HCT116 (cell line): ENCODE measurements at regions not wholly inside any gene's neighbourhood (a gene's known extent, or its start where the extent isn't known, plus 50 kb on each side); places are given as distances from the start of the nearest gene placed in this dataset.

Experiments used
- ATAC-seq: fragments of 200-7000 bp; cut with Tn5 transposase; 2 replicates; pipeline ENCODE4 v1.9.1; 2020; ENCODE audit warnings: mild to moderate bottlenecking, moderate library complexity
- BruUV-seq: library from RNA; stranded (reverse); fragments of 400-500 nt; replicated peaks from 2 replicates; lab custom pipeline; 2021; lab: Mats Ljungman, UMichigan
- CTCF ChIA-PET: fragments of 300-600 bp; sonication (Branson Sonifier 250); formaldehyde crosslinking; loops from one replicate; lab custom pipeline; 2021; ENCODE audit warnings: antibody characterized with exemption; lab: Charles Lee
- POLR2A ChIA-PET: fragments of 300-600, 350-600 bp; sonication (Branson Sonifier 250); formaldehyde crosslinking; loops from one replicate; lab custom pipeline; 2021; ENCODE audit warnings: antibody characterized with exemption; lab: Charles Lee
- RAD21 ChIA-PET, 2 experiments: fragments of 300-600 bp; sonication (Branson Sonifier 250); formaldehyde crosslinking; loops; one replicate each; lab custom pipeline; 2023; ENCODE audit warnings: low total read pairs in 2 of 2; ENCODE audit not compliant: uncharacterized antibody in 2 of 2, unreplicated experiment in 2 of 2, low non-redundant PET in 1 of 2; lab: Charles Lee
- DNase-seq: peaks from one replicate; pipeline ENCODE4 v3.0.0-alpha.2; 2010; ENCODE audit warnings: low read depth, low spot score
- H2AFZ ChIP-seq: fragments of 200-600 bp; shearing (Covaris generic), sonication (generic); 2 replicates; pipeline ENCODE4 v1.6.1; 2017; ENCODE audit warnings: low read depth, mixed run types, mixed read lengths, antibody characterized with exemption, low read length; ENCODE audit not compliant: poor library complexity, severe bottlenecking
- H3K27ac ChIP-seq: 2 replicates; pipeline ENCODE4 v1.5.1; 2012; ENCODE audit warnings: low read depth, low read length
- H3K27me3 ChIP-seq: fragments of 200-600 bp; sonication (generic); 2 replicates; pipeline ENCODE4 v1.6.1; 2016; ENCODE audit warnings: mixed run types, low read length, mixed read lengths; ENCODE audit not compliant: insufficient read depth
- H3K36me3 ChIP-seq, 2 experiments: fragments of 200-500 bp in 1 of 2; fragments of 200-600 bp in 1 of 2; sonication (Bioruptor generic) in 1 of 2; sonication (generic) in 1 of 2; 2 replicates each; pipeline versions ENCODE4 v1.5.1 to v1.6.1; 2014 to 2016; ENCODE audit warnings: low read length in 2 of 2, inconsistent platforms in 1 of 2, mixed read lengths in 1 of 2, mixed run types in 1 of 2; ENCODE audit not compliant: insufficient read depth in 2 of 2, control insufficient read depth in 1 of 2
- H3K4me1 ChIP-seq, 2 experiments: fragments of 200-600 bp in 1 of 2; sonication (generic) in 1 of 2; 2 replicates each; pipeline versions ENCODE4 v1.5.1 to v1.6.1; 2012 to 2017; ENCODE audit warnings: low read length in 2 of 2, inconsistent platforms in 1 of 2, mild to moderate bottlenecking in 1 of 2, mixed read lengths in 1 of 2, mixed run types in 1 of 2, moderate library complexity in 1 of 2; ENCODE audit not compliant: insufficient read depth in 2 of 2, control insufficient read depth in 1 of 2
- H3K4me2 ChIP-seq: fragments of 200-600 bp; sonication (generic); 2 replicates; pipeline ENCODE4 v1.6.1; 2017; ENCODE audit warnings: mixed run types, low read length, mixed read lengths
- H3K4me3 ChIP-seq, 2 experiments: fragments of 200-600 bp in 1 of 2; sonication (generic) in 1 of 2; replicated peaks in 1 of 2; 2 replicates each; pipeline ENCODE4 v1.5.1; 2011 to 2016; ENCODE audit warnings: low read length in 2 of 2, control low read depth in 1 of 2, low read depth in 1 of 2, mild to moderate bottlenecking in 1 of 2, mixed read lengths in 1 of 2, mixed run types in 1 of 2
- H3K79me2 ChIP-seq: fragments of 200-600 bp; sonication (generic); 2 replicates; pipeline ENCODE4 v1.6.1; 2017; ENCODE audit warnings: mild to moderate bottlenecking, mixed run types, low read length, moderate library complexity, mixed read lengths; ENCODE audit not compliant: insufficient read depth
- H3K9ac ChIP-seq: fragments of 200-600 bp; sonication (generic); 2 replicates; pipeline ENCODE4 v1.6.1; 2016; ENCODE audit warnings: low read length, mixed read lengths
- H3K9me2 ChIP-seq: fragments of 200-600 bp; sonication (generic), shearing (Covaris generic); 2 replicates; pipeline ENCODE4 v1.6.1; 2017; ENCODE audit warnings: mixed run types, mild to moderate bottlenecking, moderate library complexity; ENCODE audit not compliant: insufficient read depth
- H3K9me3 ChIP-seq, 2 experiments: fragments of 200-500 bp in 1 of 2; fragments of 200-600 bp in 1 of 2; sonication (Bioruptor generic) in 1 of 2; sonication (generic) in 1 of 2; 2 replicates each; pipeline ENCODE4 v1.6.1; 2014 to 2017; ENCODE audit warnings: low read length in 2 of 2, mixed read lengths in 2 of 2, inconsistent platforms in 1 of 2, low read depth in 1 of 2, mild to moderate bottlenecking in 1 of 2, mixed run types in 1 of 2, moderate library complexity in 1 of 2; ENCODE audit not compliant: control insufficient read depth in 1 of 2, insufficient read depth in 1 of 2
- H4K20me1 ChIP-seq: fragments of 200-600 bp; sonication (generic), shearing (Covaris generic); 2 replicates; pipeline ENCODE4 v1.6.1; 2017; ENCODE audit warnings: mixed run types, mild to moderate bottlenecking, moderate library complexity; ENCODE audit not compliant: insufficient read depth
- CBX3 ChIP-seq: IDR thresholded peaks from 2 replicates; pipeline ENCODE4 v1.6.1; 2012; ENCODE audit warnings: low read depth
- EGR1 ChIP-seq: IDR thresholded peaks from 2 replicates; pipeline ENCODE4 v1.6.1; 2012; ENCODE audit warnings: low read depth
- EZH2phosphoT487 ChIP-seq: fragments of 200-600 bp; IDR thresholded peaks from 2 replicates; pipeline ENCODE4 v1.6.1; 2018; ENCODE audit warnings: antibody characterized with exemption, borderline replicate concordance
- JUND ChIP-seq: IDR thresholded peaks from 2 replicates; pipeline ENCODE4 v1.6.1; 2012
- SIN3A ChIP-seq: IDR thresholded peaks from 2 replicates; pipeline ENCODE4 v1.6.1; 2012; ENCODE audit warnings: low read depth
- SP1 ChIP-seq: IDR thresholded peaks from 2 replicates; pipeline ENCODE4 v1.6.1; 2012; ENCODE audit warnings: low read depth
- YY1 ChIP-seq: IDR thresholded peaks from 2 replicates; pipeline ENCODE4 v1.6.1; 2011; ENCODE audit warnings: low read length, low read depth, moderate library complexity, mild to moderate bottlenecking; ENCODE audit not compliant: insufficient replicate concordance; ENCODE audit errors: extremely low read depth
- ZFX ChIP-seq: fragments of 450-650 bp; IDR thresholded peaks from 2 replicates; pipeline ENCODE4 v1.6.1; 2017
- ZNF274 ChIP-seq: fragments of 200-500 bp; sonication (Bioruptor generic); IDR thresholded peaks from 2 replicates; pipeline ENCODE4 v1.6.1; 2014; ENCODE audit warnings: mild to moderate bottlenecking, low read depth, low read length, inconsistent platforms
- intact Hi-C: fragments of 100-400 bp; cut with micrococcal nuclease; formaldehyde crosslinking; loops from 2 replicates; pipeline ENCODE4 v1.10.0; 2022
- TF ChIP-seq, protein P1 (sequence below): IDR thresholded peaks from 2 replicates; pipeline ENCODE4 v1.6.1; 2012; ENCODE audit warnings: low read depth
- TF ChIP-seq, protein P2 (sequence below): IDR thresholded peaks from 2 replicates; pipeline ENCODE4 v1.6.1; 2012
- TF ChIP-seq, protein P3 (sequence below): IDR thresholded peaks from 2 replicates; pipeline ENCODE4 v1.6.1; 2011; ENCODE audit warnings: mild to moderate bottlenecking, low read length, moderate library complexity; ENCODE audit not compliant: insufficient replicate concordance; ENCODE audit errors: extremely low read depth

DNA sequence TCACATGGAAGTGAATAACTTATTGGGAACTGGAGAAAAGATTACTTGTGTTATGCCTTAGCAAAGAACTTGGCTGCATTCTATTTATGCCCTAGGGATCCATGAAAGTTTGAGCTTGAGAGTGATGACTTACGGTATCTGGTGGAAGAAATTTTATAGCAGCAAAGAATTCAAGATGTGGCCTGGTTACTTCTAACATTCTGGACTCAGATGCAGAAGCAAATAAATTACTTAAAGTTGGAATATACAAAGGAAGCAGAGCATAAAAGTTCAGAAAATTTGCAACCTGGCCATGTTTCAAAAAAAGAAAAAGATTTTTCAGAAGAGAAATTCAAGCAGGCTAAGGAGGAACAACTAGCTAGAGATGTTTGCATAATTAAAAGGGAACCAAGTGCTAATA is 252.3 kb upstream of the WDFY3 start (continued):
- no peak for TF ChIP-seq SIN3A
- TF ChIP-seq ZNF274, result no peak
- TF ChIP-seq, protein P1, sequence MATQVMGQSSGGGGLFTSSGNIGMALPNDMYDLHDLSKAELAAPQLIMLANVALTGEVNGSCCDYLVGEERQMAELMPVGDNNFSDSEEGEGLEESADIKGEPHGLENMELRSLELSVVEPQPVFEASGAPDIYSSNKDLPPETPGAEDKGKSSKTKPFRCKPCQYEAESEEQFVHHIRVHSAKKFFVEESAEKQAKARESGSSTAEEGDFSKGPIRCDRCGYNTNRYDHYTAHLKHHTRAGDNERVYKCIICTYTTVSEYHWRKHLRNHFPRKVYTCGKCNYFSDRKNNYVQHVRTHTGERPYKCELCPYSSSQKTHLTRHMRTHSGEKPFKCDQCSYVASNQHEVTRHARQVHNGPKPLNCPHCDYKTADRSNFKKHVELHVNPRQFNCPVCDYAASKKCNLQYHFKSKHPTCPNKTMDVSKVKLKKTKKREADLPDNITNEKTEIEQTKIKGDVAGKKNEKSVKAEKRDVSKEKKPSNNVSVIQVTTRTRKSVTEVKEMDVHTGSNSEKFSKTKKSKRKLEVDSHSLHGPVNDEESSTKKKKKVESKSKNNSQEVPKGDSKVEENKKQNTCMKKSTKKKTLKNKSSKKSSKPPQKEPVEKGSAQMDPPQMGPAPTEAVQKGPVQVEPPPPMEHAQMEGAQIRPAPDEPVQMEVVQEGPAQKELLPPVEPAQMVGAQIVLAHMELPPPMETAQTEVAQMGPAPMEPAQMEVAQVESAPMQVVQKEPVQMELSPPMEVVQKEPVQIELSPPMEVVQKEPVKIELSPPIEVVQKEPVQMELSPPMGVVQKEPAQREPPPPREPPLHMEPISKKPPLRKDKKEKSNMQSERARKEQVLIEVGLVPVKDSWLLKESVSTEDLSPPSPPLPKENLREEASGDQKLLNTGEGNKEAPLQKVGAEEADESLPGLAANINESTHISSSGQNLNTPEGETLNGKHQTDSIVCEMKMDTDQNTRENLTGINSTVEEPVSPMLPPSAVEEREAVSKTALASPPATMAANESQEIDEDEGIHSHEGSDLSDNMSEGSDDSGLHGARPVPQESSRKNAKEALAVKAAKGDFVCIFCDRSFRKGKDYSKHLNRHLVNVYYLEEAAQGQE, result no peak
- TF ChIP-seq CBX3, result no peak
- TF ChIP-seq EGR1, result no peak
- TF ChIP-seq SP1, result no peak
- TF ChIP-seq EZH2phosphoT487, result no peak
- no peak for TF ChIP-seq YY1

DNA sequence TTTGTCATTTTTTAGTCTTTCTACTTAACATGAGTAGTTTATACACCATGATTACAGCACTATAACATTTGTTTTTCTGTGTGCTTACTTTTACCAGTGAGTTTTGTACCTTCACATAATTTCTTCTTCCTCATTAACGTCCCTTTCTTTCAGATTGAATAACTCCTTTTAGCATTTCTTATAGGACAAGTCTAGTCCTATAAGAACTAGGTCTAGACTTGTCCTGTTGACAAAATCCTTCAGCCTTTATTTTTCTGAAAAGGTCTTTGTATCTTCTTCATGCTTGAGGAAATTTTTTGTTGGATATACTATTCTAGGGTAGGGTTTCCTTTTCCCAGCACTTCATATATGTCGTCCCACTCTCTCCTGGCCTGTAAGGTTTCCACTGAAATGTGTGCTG is 253.3 kb upstream of the ARHGAP24 start:
- DNase-seq, result no peak
- H3K36me3 ChIP-seq, result no peaks in the 10 kb centered on the region
- no peaks in the 10 kb centered on the region for H3K4me1 ChIP-seq
- TF ChIP-seq SIN3A (no peak), JUND (no peak), CBX3 (no peak), ZFX (no peak)
- TF ChIP-seq, protein P2, sequence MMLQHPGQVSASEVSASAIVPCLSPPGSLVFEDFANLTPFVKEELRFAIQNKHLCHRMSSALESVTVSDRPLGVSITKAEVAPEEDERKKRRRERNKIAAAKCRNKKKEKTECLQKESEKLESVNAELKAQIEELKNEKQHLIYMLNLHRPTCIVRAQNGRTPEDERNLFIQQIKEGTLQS, result no peak
- TF ChIP-seq, protein P1, result no peak
- TF ChIP-seq, protein P3, sequence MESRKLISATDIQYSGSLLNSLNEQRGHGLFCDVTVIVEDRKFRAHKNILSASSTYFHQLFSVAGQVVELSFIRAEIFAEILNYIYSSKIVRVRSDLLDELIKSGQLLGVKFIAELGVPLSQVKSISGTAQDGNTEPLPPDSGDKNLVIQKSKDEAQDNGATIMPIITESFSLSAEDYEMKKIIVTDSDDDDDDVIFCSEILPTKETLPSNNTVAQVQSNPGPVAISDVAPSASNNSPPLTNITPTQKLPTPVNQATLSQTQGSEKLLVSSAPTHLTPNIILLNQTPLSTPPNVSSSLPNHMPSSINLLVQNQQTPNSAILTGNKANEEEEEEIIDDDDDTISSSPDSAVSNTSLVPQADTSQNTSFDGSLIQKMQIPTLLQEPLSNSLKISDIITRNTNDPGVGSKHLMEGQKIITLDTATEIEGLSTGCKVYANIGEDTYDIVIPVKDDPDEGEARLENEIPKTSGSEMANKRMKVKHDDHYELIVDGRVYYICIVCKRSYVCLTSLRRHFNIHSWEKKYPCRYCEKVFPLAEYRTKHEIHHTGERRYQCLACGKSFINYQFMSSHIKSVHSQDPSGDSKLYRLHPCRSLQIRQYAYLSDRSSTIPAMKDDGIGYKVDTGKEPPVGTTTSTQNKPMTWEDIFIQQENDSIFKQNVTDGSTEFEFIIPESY, result no peak
- TF ChIP-seq, all 23 proteins: peak for 0
- CTCF ChIA-PET, result no interaction called here
- POLR2A ChIA-PET, result no interaction called here
- H4K20me1 ChIP-seq, result no peaks in the 10 kb centered on the region
- no peak overlapping the region for H3K4me3 ChIP-seq
- intact Hi-C loops, result no loop called here
- H3K4me2 ChIP-seq, result no peak overlapping the region
- H3K27ac ChIP-seq, result no peak overlapping the region
- no peaks in the 10 kb centered on the region for H3K27me3 ChIP-seq
- H3K9me2 ChIP-seq, result no peaks in the 10 kb centered on the region
- no TSS peak for BruUV-seq
- no peak overlapping the region for H2AFZ ChIP-seq
- peaks cover 0 to 3% of the 10 kb centered on the region in 2 experiments; a peak in 1 of 4 replicates for H3K9me3 ChIP-seq
- no peaks in the 10 kb centered on the region for H3K79me2 ChIP-seq
- H3K9ac ChIP-seq, result no peak overlapping the region
- RAD21 ChIA-PET, result no interaction called here
- no peak for ATAC-seq
